A549 (cell line): ENCODE measurements at regions not wholly inside any gene's neighbourhood (a gene's known extent, or its start where the extent isn't known, plus 50 kb on each side); places are given as distances from the start of the nearest gene placed in this dataset.

Experiments used
- ATAC-seq, 2 experiments: fragments of 200-7000 bp in 1 of 2; fragments of >200 bp in 1 of 2; cut with Nextera tagmentation in 1 of 2; cut with Tn5 transposase in 1 of 2; 3 replicates each; pipeline versions ENCODE4 v1.8.0 to v1.9.1; 2018 to 2020; ENCODE audit warnings: mild to moderate bottlenecking in 1 of 2, moderate library complexity in 1 of 2
- CTCF ChIA-PET: fragments of 300-600 bp; sonication (Branson Sonifier 250); formaldehyde crosslinking; extraction: SDS; loops from one replicate; lab custom pipeline; 2021; ENCODE audit warnings: antibody characterized with exemption, inconsistent platforms; lab: Yijun Ruan, JAX
- POLR2A ChIA-PET: fragments of 350-600 bp; formaldehyde crosslinking; extraction: SDS; loops from one replicate; lab custom pipeline; 2021; ENCODE audit warnings: antibody characterized with exemption, inconsistent platforms; lab: Yijun Ruan, JAX
- DNase-seq, 2 experiments: peaks; one replicate each; pipeline versions ENCODE4 v3.0.0 to v3.0.0-alpha.2; 2011 to 2016; ENCODE audit warnings: low read depth in 1 of 2, low spot score in 1 of 2
- FAIRE-seq: peaks from 2 replicates; lab custom pipeline; 2011; peaks lifted over from hg19 to GRCh38; lab: Jason Lieb, UNC
- H3K27ac ChIP-seq, 2 experiments: fragments of >200 bp; sonication (Bioruptor Twin); formaldehyde crosslinking; 3 replicates each; pipeline ENCODE4 v1.5.1; 2016 to 2017
- H3K4me1 ChIP-seq: fragments of >200 bp; sonication (Bioruptor Twin); formaldehyde crosslinking; 3 replicates; pipeline ENCODE4 v1.6.1; 2016
- H3K4me2 ChIP-seq: fragments of >200 bp; sonication (Bioruptor Twin); formaldehyde crosslinking; 3 replicates; pipeline ENCODE4 v1.6.1; 2016
- H3K4me3 ChIP-seq: fragments of >200 bp; sonication (Bioruptor Twin); formaldehyde crosslinking; 3 replicates; pipeline ENCODE4 v1.5.1; 2016
- H3K9me3 ChIP-seq: fragments of >200 bp; sonication (Bioruptor Twin); formaldehyde crosslinking; 3 replicates; pipeline ENCODE4 v1.6.1; 2016
- CHD4 ChIP-seq: fragments of 200-600 bp; sonication (generic); IDR thresholded peaks from 2 replicates; pipeline ENCODE4 v1.6.1; 2016; ENCODE audit warnings: antibody characterized with exemption, mild to moderate bottlenecking, borderline replicate concordance
- CTCF ChIP-seq: fragments of >200 bp; sonication (Bioruptor Twin); formaldehyde crosslinking; IDR thresholded peaks from 3 replicates; pipeline ENCODE4 v1.5.1; 2016
- EHF ChIP-seq: fragments of 250-450 bp; sonication (Bioruptor Pico); IDR thresholded peaks from 2 replicates; pipeline ENCODE4 v1.5.0; 2020; ENCODE audit warnings: mild to moderate bottlenecking
- EHMT2 ChIP-seq: fragments of 200-600 bp; sonication (generic); IDR thresholded peaks from 2 replicates; pipeline ENCODE4 v1.6.1; 2016; ENCODE audit warnings: antibody characterized with exemption, low read depth, mild to moderate bottlenecking, moderate library complexity
- ESRRA ChIP-seq: fragments of 150-350 bp; IDR thresholded peaks from 2 replicates; pipeline ENCODE4 v1.6.1; 2014; ENCODE audit warnings: mild to moderate bottlenecking, low read length, borderline replicate concordance
- FOSL2 ChIP-seq, 2 experiments: fragments of 450-650 bp in 1 of 2; fragments of >200 bp in 1 of 2; sonication (Bioruptor Twin) in 1 of 2; formaldehyde crosslinking; IDR thresholded peaks; 2 replicates each; pipeline versions ENCODE4 v1.5.0 to v1.6.1; 2016 to 2020; ENCODE audit warnings: mild to moderate bottlenecking in 1 of 2, moderate library complexity in 1 of 2
- HDAC2 ChIP-seq: fragments of 200-600 bp; sonication (generic); IDR thresholded peaks from 2 replicates; pipeline ENCODE4 v1.6.1; 2016
- HOXB5 ChIP-seq: fragments of 250-450 bp; sonication (Bioruptor Pico); IDR thresholded peaks from 2 replicates; pipeline ENCODE4 v1.5.0; 2020; ENCODE audit warnings: mild to moderate bottlenecking, moderate library complexity
- JUNB ChIP-seq: fragments of >200 bp; sonication (Bioruptor Twin); formaldehyde crosslinking; IDR thresholded peaks from 2 replicates; pipeline ENCODE4 v1.6.1; 2016
- KDM5A ChIP-seq: fragments of 200-600 bp; sonication (generic); IDR thresholded peaks from 2 replicates; pipeline ENCODE4 v1.6.1; 2016; ENCODE audit warnings: antibody characterized with exemption, mild to moderate bottlenecking
- MAFK ChIP-seq: fragments of 450-650 bp; IDR thresholded peaks from 2 replicates; pipeline ENCODE4 v1.6.1; 2014; ENCODE audit not compliant: partially characterized antibody
- MYC ChIP-seq: IDR thresholded peaks from 2 replicates; pipeline ENCODE4 v1.6.1; 2012; ENCODE audit warnings: mild to moderate bottlenecking, inconsistent platforms, low read length, improper control_type of control experiment, borderline replicate concordance
- NFE2L2 ChIP-seq: fragments of 150-350 bp; conservative IDR thresholded peaks from 2 replicates; pipeline ENCODE4 v1.6.1; 2014; ENCODE audit warnings: low read length
- NPAS2 ChIP-seq: fragments of 250-450 bp; sonication (Bioruptor Pico); IDR thresholded peaks from 2 replicates; pipeline ENCODE4 v1.8.0; 2022; ENCODE audit warnings: mild to moderate bottlenecking, moderate library complexity, borderline replicate concordance
- PHF8 ChIP-seq: fragments of 200-600 bp; sonication (generic); IDR thresholded peaks from 2 replicates; pipeline ENCODE4 v1.6.1; 2016; ENCODE audit warnings: low read depth, mild to moderate bottlenecking, antibody characterized with exemption, moderate library complexity, borderline replicate concordance
- POLR2A ChIP-seq: IDR thresholded peaks from 2 replicates; pipeline ENCODE4 v1.6.1; 2012; ENCODE audit warnings: mild to moderate bottlenecking, low read length
- RCOR1 ChIP-seq: fragments of 150-350 bp; IDR thresholded peaks from 2 replicates; pipeline ENCODE4 v1.6.1; 2014; ENCODE audit warnings: antibody characterized with exemption, low read length, low read depth
- RFX5 ChIP-seq: fragments of 450-650 bp; IDR thresholded peaks from 2 replicates; pipeline ENCODE4 v1.7.1; 2014; ENCODE audit warnings: antibody characterized with exemption, mild to moderate bottlenecking, moderate library complexity
- RNF2 ChIP-seq: fragments of 200-600 bp; sonication (generic); IDR thresholded peaks from 2 replicates; pipeline ENCODE4 v1.6.1; 2016; ENCODE audit warnings: low read depth, mild to moderate bottlenecking, antibody characterized with exemption, moderate library complexity, borderline replicate concordance
- SREBF2 ChIP-seq: fragments of 450-650 bp; IDR thresholded peaks from 2 replicates; pipeline ENCODE4 v1.6.1; 2014; ENCODE audit warnings: mild to moderate bottlenecking, moderate library complexity
- USF2 ChIP-seq: fragments of 450-650 bp; IDR thresholded peaks from 2 replicates; pipeline ENCODE4 v1.6.1; 2014; ENCODE audit warnings: antibody characterized with exemption
- ZC3H11A ChIP-seq: fragments of 450-650 bp; IDR thresholded peaks from 2 replicates; pipeline ENCODE4 v1.6.1; 2014; ENCODE audit warnings: antibody characterized with exemption, mild to moderate bottlenecking
- ZFP36 ChIP-seq: fragments of 450-650 bp; IDR thresholded peaks from 2 replicates; pipeline ENCODE4 v1.6.1; 2014; ENCODE audit warnings: borderline replicate concordance; ENCODE audit not compliant: partially characterized antibody
- WGBS: methylation state at CpG from one replicate; pipeline ENCODE4 v1.1.6; 2017; ENCODE audit errors: missing lambda C conversion rate; 5-methylcytosine and 5-hydroxymethylcytosine counted together
- TF ChIP-seq, protein P1 (sequence below): fragments of >200 bp; sonication (Bioruptor Twin); formaldehyde crosslinking; IDR thresholded peaks from 3 replicates; pipeline ENCODE4 v1.6.1; 2016
- TF ChIP-seq, protein P2 (sequence below): fragments of 200-600 bp; sonication (generic); IDR thresholded peaks from 2 replicates; pipeline ENCODE4 v1.6.1; 2016; ENCODE audit warnings: antibody characterized with exemption, mild to moderate bottlenecking, moderate library complexity
- TF ChIP-seq, protein P3 (sequence below): fragments of >200 bp; sonication (Bioruptor Twin); formaldehyde crosslinking; IDR thresholded peaks from 2 replicates; pipeline ENCODE4 v1.6.1; 2016

GRCh38 chrX:134745636-134746409 lies 51.2 kb downstream of the PABIR2 start:
- POLR2A ChIA-PET, result no interaction called here
- no peak for DNase-seq
- peaks cover 6% of the 10 kb centered on the region; the same call in 2 of the 3 replicates for H3K4me1 ChIP-seq
- 84% methylated on average over 3 of the region's 3 CpGs for WGBS
- no peaks in the 10 kb centered on the region for H3K9me3 ChIP-seq
- peak overlapping the region in 1 of 2 experiments; percentile 67; a peak in 3 of 6 replicates for H3K27ac ChIP-seq
- peak; percentile 90 for FAIRE-seq
- no peak overlapping the region for H3K4me2 ChIP-seq
- no peak for ATAC-seq
- CTCF ChIA-PET, result interaction anchor here (1.2 to 1.9 kb wide), 2 partner anchors 8 to 263 kb away, joined by 4 to 10 read pairs; no protein-coding TSS in a partner anchor
- TF ChIP-seq ZC3H11A (no peak), POLR2A (no peak), JUNB (no peak), CTCF (no peak), SREBF2 (no peak), PHF8 (no peak), EHMT2 (no peak), NFE2L2 (no peak), NPAS2 (no peak), CHD4 (no peak), MYC (no peak), FOSL2 (IDR thresholded peaks at IDR 0.05) (no peak), FOSL2 (CRISPR knock-in tag; IDR thresholded peaks at IDR 0.05) (no peak), HDAC2 (no peak), RFX5 (no peak), HOXB5 (CRISPR knock-in tag) (no peak)
- H3K4me3 ChIP-seq, result no peak overlapping the region

DNA sequence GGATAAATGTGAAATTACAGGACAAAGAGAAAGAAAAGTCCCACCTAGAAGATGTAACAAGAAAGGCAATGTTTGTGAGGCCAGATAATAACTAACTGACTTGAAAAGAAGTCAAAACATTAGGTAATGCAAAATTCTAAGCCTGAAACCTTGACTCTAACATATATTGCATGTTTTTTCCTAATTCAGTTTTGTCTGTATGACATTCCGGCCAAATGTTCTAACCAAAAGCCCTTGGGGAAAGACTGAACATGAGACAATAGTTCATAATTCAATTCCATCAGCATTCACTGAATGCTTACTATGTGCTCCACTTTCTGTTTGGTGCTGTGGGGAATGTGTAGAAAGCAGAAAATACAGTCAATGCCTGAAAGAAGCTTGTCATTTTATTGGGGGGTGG lies 53.9 kb downstream of the PABIR2 start:
- H3K4me2 ChIP-seq, result no peak overlapping the region
- peaks cover 6% of the 10 kb centered on the region; the same call in 2 of the 3 replicates for H3K4me1 ChIP-seq
- FAIRE-seq (no peak), DNase-seq (no peak), ATAC-seq (no peak)
- no peaks in the 10 kb centered on the region for H3K9me3 ChIP-seq
- WGBS, result 90% methylated on average over 1 of the region's 1 CpG
- H3K27ac ChIP-seq, result peak overlapping the region in 1 of 2 experiments; percentile 48; a peak in 2 of 6 replicates
- H3K4me3 ChIP-seq, result no peak overlapping the region
- POLR2A ChIA-PET, result no interaction called here
- CTCF ChIA-PET, result interaction anchor here (1.6 kb wide), 1 partner anchor 10 kb away, joined by 4 read pairs; no protein-coding TSS in a partner anchor
- TF ChIP-seq CHD4 (no peak), RCOR1 (no peak), MAFK (no peak), ZFP36 (no peak), KDM5A (no peak), JUNB (no peak)
- TF ChIP-seq, protein P1, sequence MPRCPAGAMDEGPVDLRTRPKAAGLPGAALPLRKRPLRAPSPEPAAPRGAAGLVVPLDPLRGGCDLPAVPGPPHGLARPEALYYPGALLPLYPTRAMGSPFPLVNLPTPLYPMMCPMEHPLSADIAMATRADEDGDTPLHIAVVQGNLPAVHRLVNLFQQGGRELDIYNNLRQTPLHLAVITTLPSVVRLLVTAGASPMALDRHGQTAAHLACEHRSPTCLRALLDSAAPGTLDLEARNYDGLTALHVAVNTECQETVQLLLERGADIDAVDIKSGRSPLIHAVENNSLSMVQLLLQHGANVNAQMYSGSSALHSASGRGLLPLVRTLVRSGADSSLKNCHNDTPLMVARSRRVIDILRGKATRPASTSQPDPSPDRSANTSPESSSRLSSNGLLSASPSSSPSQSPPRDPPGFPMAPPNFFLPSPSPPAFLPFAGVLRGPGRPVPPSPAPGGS, result no peak
- TF ChIP-seq, all 56 proteins: peak for 0

DNA sequence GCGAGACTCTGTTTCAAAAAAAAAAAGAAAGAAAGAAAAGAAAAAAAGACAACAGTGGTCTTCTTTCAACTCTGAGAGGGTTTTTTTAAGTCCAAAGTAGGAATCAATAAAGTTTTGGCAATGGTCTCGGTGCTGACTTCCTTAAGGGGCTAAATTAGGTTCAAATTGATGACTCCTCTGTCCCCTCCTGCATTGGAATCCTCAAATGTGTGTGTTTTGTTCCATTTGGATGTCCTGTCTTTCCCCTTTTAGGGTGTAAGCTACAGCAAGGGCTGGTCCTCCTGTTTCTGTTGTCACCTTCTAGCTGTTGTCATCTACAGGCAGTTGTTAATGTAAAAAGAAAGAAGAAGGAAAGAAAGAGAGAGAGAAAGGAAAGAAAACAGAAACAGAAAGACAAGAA lies 54.4 kb downstream of the PABIR2 start:
- Histone ChIP-seq H3K4me3 (no peak overlapping the region), H3K4me2 (no peak overlapping the region), H3K9me3 (no peaks in the 10 kb centered on the region), H3K4me1 (peaks cover 6% of the 10 kb centered on the region; the same call in 2 of the 3 replicates), H3K27ac (peak overlapping the region in 1 of 2 experiments; percentile 48; a peak in 2 of 6 replicates)
- no peak for ATAC-seq
- no peak for DNase-seq
- POLR2A ChIA-PET, result no interaction called here
- no peak for FAIRE-seq
- CTCF ChIA-PET, result interaction anchor here (1.6 kb wide), 1 partner anchor 11 kb away, joined by 4 read pairs; no protein-coding TSS in a partner anchor
- 90% methylated on average over 2 of the region's 2 CpGs for WGBS
- TF ChIP-seq, protein P2, sequence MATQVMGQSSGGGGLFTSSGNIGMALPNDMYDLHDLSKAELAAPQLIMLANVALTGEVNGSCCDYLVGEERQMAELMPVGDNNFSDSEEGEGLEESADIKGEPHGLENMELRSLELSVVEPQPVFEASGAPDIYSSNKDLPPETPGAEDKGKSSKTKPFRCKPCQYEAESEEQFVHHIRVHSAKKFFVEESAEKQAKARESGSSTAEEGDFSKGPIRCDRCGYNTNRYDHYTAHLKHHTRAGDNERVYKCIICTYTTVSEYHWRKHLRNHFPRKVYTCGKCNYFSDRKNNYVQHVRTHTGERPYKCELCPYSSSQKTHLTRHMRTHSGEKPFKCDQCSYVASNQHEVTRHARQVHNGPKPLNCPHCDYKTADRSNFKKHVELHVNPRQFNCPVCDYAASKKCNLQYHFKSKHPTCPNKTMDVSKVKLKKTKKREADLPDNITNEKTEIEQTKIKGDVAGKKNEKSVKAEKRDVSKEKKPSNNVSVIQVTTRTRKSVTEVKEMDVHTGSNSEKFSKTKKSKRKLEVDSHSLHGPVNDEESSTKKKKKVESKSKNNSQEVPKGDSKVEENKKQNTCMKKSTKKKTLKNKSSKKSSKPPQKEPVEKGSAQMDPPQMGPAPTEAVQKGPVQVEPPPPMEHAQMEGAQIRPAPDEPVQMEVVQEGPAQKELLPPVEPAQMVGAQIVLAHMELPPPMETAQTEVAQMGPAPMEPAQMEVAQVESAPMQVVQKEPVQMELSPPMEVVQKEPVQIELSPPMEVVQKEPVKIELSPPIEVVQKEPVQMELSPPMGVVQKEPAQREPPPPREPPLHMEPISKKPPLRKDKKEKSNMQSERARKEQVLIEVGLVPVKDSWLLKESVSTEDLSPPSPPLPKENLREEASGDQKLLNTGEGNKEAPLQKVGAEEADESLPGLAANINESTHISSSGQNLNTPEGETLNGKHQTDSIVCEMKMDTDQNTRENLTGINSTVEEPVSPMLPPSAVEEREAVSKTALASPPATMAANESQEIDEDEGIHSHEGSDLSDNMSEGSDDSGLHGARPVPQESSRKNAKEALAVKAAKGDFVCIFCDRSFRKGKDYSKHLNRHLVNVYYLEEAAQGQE, result no peak
- no peak for TF ChIP-seq EHMT2
- TF ChIP-seq EHF (CRISPR knock-in tag), result no peak
- no peak for TF ChIP-seq SREBF2
- no peak for TF ChIP-seq RNF2
- TF ChIP-seq USF2, result no peak
- TF ChIP-seq ESRRA, result no peak
- no peak for TF ChIP-seq MAFK
- TF ChIP-seq, protein P3, sequence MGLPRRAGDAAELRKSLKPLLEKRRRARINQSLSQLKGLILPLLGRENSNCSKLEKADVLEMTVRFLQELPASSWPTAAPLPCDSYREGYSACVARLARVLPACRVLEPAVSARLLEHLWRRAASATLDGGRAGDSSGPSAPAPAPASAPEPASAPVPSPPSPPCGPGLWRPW, result no peak
